Retinal pigment epithelial cell (primary cell): ENCODE measurements at regions not wholly inside any gene's neighbourhood (a gene's known extent, or its start where the extent isn't known, plus 50 kb on each side); places are given as distances from the start of the nearest gene placed in this dataset.

ENCODE experiments used
- DNase-seq: peaks from one replicate; pipeline ENCODE4 v3.0.0-alpha.2; 2010; ENCODE audit warnings: low read depth
- H3K4me3 ChIP-seq: 2 replicates; pipeline ENCODE4 v1.5.1; 2011; ENCODE audit warnings: mild to moderate bottlenecking, low read length, control low read depth, moderate library complexity
- CTCF ChIP-seq: conservative IDR thresholded peaks from 2 replicates; pipeline ENCODE4 v1.5.1; 2011; ENCODE audit warnings: low read depth, low read length, control low read depth, inconsistent platforms

- TF ChIP-seq CTCF: no peak
- no peak for DNase-seq
- no peak overlapping the region for H3K4me3 ChIP-seq
Observed at GRCh38 chr14:83096092-83096491, 1562.4 kb upstream of the SEL1L start.

- no peak for TF ChIP-seq CTCF
- no peak overlapping the region for H3K4me3 ChIP-seq
- no peak for DNase-seq
Observed at GRCh38 chr14:83101846-83102245, 1568.2 kb upstream of the SEL1L start.

- no peak for DNase-seq
Observed at GRCh38 chr14:83118029-83118428, 1584.4 kb upstream of the SEL1L start.

GRCh38 chr14:83120187-83120586, 1586.5 kb upstream of the SEL1L start:
- DNase-seq: no peak
- no peak overlapping the region for H3K4me3 ChIP-seq
- TF ChIP-seq CTCF: no peak

More at GRCh38 chr14:83118029-83118428, 1584.4 kb upstream of the SEL1L start:
- H3K4me3 ChIP-seq: no peak overlapping the region
- TF ChIP-seq CTCF: no peak

- H3K4me3 ChIP-seq: no peak overlapping the region
- no peak for DNase-seq
- TF ChIP-seq CTCF: no peak
Observed at GRCh38 chr14:83126076-83126475, 1592.4 kb upstream of the SEL1L start.

- H3K4me3 ChIP-seq: no peak overlapping the region
- TF ChIP-seq CTCF: no peak
Observed at GRCh38 chr14:83128783-83129182, 1595.1 kb upstream of the SEL1L start.

GRCh38 chr14:83129496-83129895, 1595.8 kb upstream of the SEL1L start:
- no peak for TF ChIP-seq CTCF
- no peak for DNase-seq
- H3K4me3 ChIP-seq: no peak overlapping the region

More at GRCh38 chr14:83128783-83129182, 1595.1 kb upstream of the SEL1L start:
- DNase-seq: no peak
